GM23338 (cell line): ENCODE measurements at regions not wholly inside any gene's neighbourhood (a gene's known extent, or its start where the extent isn't known, plus 50 kb on each side); places are given as distances from the start of the nearest gene placed in this dataset.

Experiments used
- ATAC-seq: fragments of 200-7000 bp; cut with Tn5 transposase; 3 replicates; pipeline ENCODE4 v1.9.1; 2020
- DNase-seq: peaks from one replicate; pipeline ENCODE4 v3.0.0-alpha.2; 2015; ENCODE audit warnings: low spot score
- H2AFZ ChIP-seq: fragments of 200-600 bp; sonication (generic); 2 replicates; pipeline ENCODE4 v1.8.0; 2016; ENCODE audit warnings: antibody characterized with exemption, mild to moderate bottlenecking, moderate library complexity
- H3F3A ChIP-seq: fragments of 200-600 bp; sonication (generic); replicated peaks from 2 replicates; pipeline ENCODE4 v1.8.0; 2017; ENCODE audit warnings: antibody characterized with exemption, mixed run types, low read depth
- H3K27ac ChIP-seq: fragments of 200-600 bp; sonication (generic); 2 replicates; pipeline ENCODE4 v1.6.1; 2016; ENCODE audit warnings: low read depth
- H3K27me3 ChIP-seq: fragments of 200-600 bp; sonication (generic); 2 replicates; pipeline ENCODE4 v1.8.0; 2016; ENCODE audit warnings: mild to moderate bottlenecking, mixed run types, moderate library complexity; ENCODE audit not compliant: insufficient read depth
- H3K36me3 ChIP-seq: fragments of 200-600 bp; sonication (generic); 2 replicates; pipeline ENCODE4 v1.8.0; 2016; ENCODE audit warnings: mild to moderate bottlenecking; ENCODE audit not compliant: insufficient read depth
- H3K4me1 ChIP-seq: fragments of 200-600 bp; sonication (generic); 2 replicates; pipeline ENCODE4 v1.8.0; 2016; ENCODE audit warnings: mild to moderate bottlenecking, moderate library complexity; ENCODE audit not compliant: insufficient read depth
- H3K4me2 ChIP-seq: fragments of 200-600 bp; sonication (generic); 2 replicates; pipeline ENCODE4 v1.7.1; 2017; ENCODE audit warnings: mixed run types
- H3K4me3 ChIP-seq: fragments of 200-600 bp; sonication (generic); 2 replicates; pipeline ENCODE4 v1.6.1; 2016; ENCODE audit warnings: mixed run types
- H3K79me2 ChIP-seq: fragments of 200-600 bp; sonication (generic); replicated peaks from 2 replicates; pipeline ENCODE4 v1.8.0; 2017; ENCODE audit warnings: mild to moderate bottlenecking; ENCODE audit not compliant: insufficient read depth
- H3K9me2 ChIP-seq: fragments of 200-600 bp; sonication (generic); 2 replicates; pipeline ENCODE4 v1.8.0; 2017; ENCODE audit not compliant: insufficient read depth
- H4K20me1 ChIP-seq: fragments of 200-600 bp; sonication (generic); replicated peaks from 2 replicates; pipeline ENCODE4 v1.8.0; 2017; ENCODE audit warnings: mild to moderate bottlenecking; ENCODE audit not compliant: insufficient read depth
- H3K27ac Mint-ChIP-seq: 2 replicates; pipeline ENCODE4 v1.8.0; 2020; ENCODE audit warnings: inconsistent platforms, mild to moderate bottlenecking, moderate library complexity, mixed read lengths
- H3K27me3 Mint-ChIP-seq: 3 replicates; pipeline ENCODE4 v1.8.0; 2022; ENCODE audit warnings: low read depth, mild to moderate bottlenecking, moderate library complexity, mixed read lengths, inconsistent platforms; ENCODE audit not compliant: insufficient read depth, poor library complexity
- H3K36me3 Mint-ChIP-seq: 3 replicates; pipeline ENCODE4 v1.8.0; 2021; ENCODE audit warnings: low read depth, mild to moderate bottlenecking, inconsistent platforms, moderate library complexity, mixed read lengths
- H3K4me1 Mint-ChIP-seq: 3 replicates; pipeline ENCODE4 v1.8.0; 2020; ENCODE audit warnings: mild to moderate bottlenecking, inconsistent platforms, mixed read lengths
- H3K4me3 Mint-ChIP-seq: 3 replicates; pipeline ENCODE4 v1.8.0; 2021; ENCODE audit warnings: moderate library complexity, mild to moderate bottlenecking, inconsistent platforms, mixed read lengths
- H3K9me3 Mint-ChIP-seq: 3 replicates; pipeline ENCODE4 v1.8.0; 2020; ENCODE audit warnings: moderate library complexity, mild to moderate bottlenecking, inconsistent platforms, mixed read lengths
- CREB1 ChIP-seq: fragments of 250-450 bp; sonication (Bioruptor Pico); IDR thresholded peaks from 2 replicates; pipeline ENCODE4 v1.5.0; 2020; ENCODE audit warnings: low read depth, mild to moderate bottlenecking, moderate library complexity
- CTCF ChIP-seq, 2 experiments: fragments of 200-600 bp in 1 of 2; sonication (generic) in 1 of 2; conservative IDR thresholded peaks; 2 replicates each; pipeline versions ENCODE4 v1.5.1 to v1.6.1; 2016 to 2017; ENCODE audit warnings: antibody characterized with exemption in 2 of 2, low read depth in 2 of 2, mild to moderate bottlenecking in 2 of 2, moderate library complexity in 1 of 2
- JUNB ChIP-seq: IDR thresholded peaks from one replicate; pipeline ENCODE4 v1.6.1; 2016; ENCODE audit warnings: antibody characterized with exemption; ENCODE audit not compliant: unreplicated experiment
- REST ChIP-seq: IDR thresholded peaks from one replicate; pipeline ENCODE4 v1.6.1; 2018; ENCODE audit warnings: antibody characterized with exemption; ENCODE audit not compliant: unreplicated experiment
- ZNF114 ChIP-seq: fragments of 250-450 bp; sonication (Bioruptor Pico); IDR thresholded peaks from 2 replicates; pipeline ENCODE4 v1.5.0; 2020; ENCODE audit warnings: mild to moderate bottlenecking, moderate library complexity
- ZNF331 ChIP-seq: fragments of 250-450 bp; sonication (Bioruptor Pico); IDR thresholded peaks from 2 replicates; pipeline ENCODE4 v1.5.0; 2020; ENCODE audit warnings: low read depth, mild to moderate bottlenecking, moderate library complexity

DNA sequence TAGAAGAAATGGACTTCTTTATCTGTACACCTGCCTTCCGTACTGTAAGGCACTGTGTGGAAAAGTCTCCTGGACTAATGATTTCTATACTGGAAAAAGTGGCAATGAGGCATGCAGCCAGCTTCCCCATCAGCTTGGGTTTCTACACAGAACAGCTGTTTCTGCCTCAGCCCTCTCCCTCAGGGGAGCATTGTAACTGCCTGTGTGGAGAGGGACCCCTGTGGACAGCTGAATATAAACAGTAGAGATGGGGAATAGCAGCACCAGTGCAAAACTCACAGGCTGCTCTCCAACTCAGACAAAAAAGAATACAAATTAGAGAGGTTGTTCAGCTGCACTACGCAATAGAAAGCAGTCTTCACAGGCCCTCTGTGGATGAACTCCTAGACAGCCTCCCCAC, 451.3 kb upstream of the MBL2 start:
- Histone ChIP-seq H4K20me1 (no peaks in the 10 kb centered on the region), H3K27me3 (no peaks in the 10 kb centered on the region), H3K27ac (no peak overlapping the region), H2AFZ (no peak overlapping the region), H3K4me2 (no peak overlapping the region), H3K79me2 (no peaks in the 10 kb centered on the region), H3K4me1 (peaks cover 7% of the 10 kb centered on the region; the same call in 1 of the 2 replicates), H3K36me3 (no peaks in the 10 kb centered on the region), H3F3A (no peaks in the 10 kb centered on the region), H3K9me2 (no peaks in the 10 kb centered on the region), H3K4me3 (no peak overlapping the region)
- Mint-ChIP-seq H3K36me3 (peaks cover 54% of the 10 kb centered on the region), H3K27ac (no peak overlapping the region), H3K9me3 (peaks cover 38% of the 10 kb centered on the region), H3K27me3 (no peaks in the 10 kb centered on the region), H3K4me3 (no peak overlapping the region), H3K4me1 (peaks cover 15% of the 10 kb centered on the region; the same call in 2 of the 3 replicates)
- DNase-seq: peak; percentile 36
- ATAC-seq: peak; percentile 93
- TF ChIP-seq CTCF (conservative IDR thresholded peaks at IDR 0.05; ENCODE audit: low read depth in 2 of 2) (peak in 1 of 2 experiments; percentile 19; a peak in 2 of 4 replicates), CREB1 (CRISPR knock-in tag) (no peak)

GRCh38 chr10:53222806-53223205, 450.2 kb upstream of the MBL2 start:
- H3K79me2 ChIP-seq: no peaks in the 10 kb centered on the region
- Mint-ChIP-seq H3K4me3 (no peak overlapping the region), H3K27me3 (no peaks in the 10 kb centered on the region), H3K36me3 (peaks cover 46% of the 10 kb centered on the region), H3K9me3 (peaks cover 30% of the 10 kb centered on the region), H3K27ac (no peak overlapping the region), H3K4me1 (peaks cover 15% of the 10 kb centered on the region; the same call in 2 of the 3 replicates)
- H3K4me2 ChIP-seq: no peak overlapping the region
- H4K20me1 ChIP-seq: no peaks in the 10 kb centered on the region
- no peak overlapping the region for H3K4me3 ChIP-seq
- H3F3A ChIP-seq: no peaks in the 10 kb centered on the region
- ATAC-seq (no peak), DNase-seq (no peak)
- no peak overlapping the region for H2AFZ ChIP-seq
- H3K4me1 ChIP-seq: peaks cover 7% of the 10 kb centered on the region; the same call in 1 of the 2 replicates
- no peak overlapping the region for H3K27ac ChIP-seq
- H3K36me3 ChIP-seq: no peaks in the 10 kb centered on the region
- no peaks in the 10 kb centered on the region for H3K27me3 ChIP-seq
- TF ChIP-seq ZNF114 (CRISPR knock-in tag) (no peak), REST (no peak), JUNB (no peak), ZNF331 (no peak)
- no peaks in the 10 kb centered on the region for H3K9me2 ChIP-seq
